ENCODE measurements at regions not wholly inside any gene's neighbourhood (a gene's known extent, or its start where the extent isn't known, plus 50 kb on each side); places are given as distances from the start of the nearest gene placed in this dataset.

DNA sequence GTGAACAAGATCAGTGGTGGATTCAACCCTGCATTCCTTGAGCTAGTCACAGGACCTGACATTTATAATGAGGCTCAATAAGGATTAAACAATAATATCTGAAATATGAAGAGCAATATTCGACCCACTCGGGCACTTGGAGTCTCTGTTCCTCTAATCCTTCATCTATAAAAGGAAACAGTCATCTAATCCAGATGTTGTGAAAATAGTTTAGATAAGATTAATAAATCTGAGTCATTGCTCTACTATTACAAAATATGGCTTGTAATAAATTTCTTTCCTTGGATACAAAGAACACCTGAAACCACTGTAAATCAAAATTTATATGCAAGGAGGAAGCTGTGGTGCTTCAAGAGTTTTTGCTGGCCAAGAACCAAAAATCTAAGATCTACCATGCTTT is 846.9 kb upstream of the ACVR2A start:
- TF ChIP-seq, protein P1, sequence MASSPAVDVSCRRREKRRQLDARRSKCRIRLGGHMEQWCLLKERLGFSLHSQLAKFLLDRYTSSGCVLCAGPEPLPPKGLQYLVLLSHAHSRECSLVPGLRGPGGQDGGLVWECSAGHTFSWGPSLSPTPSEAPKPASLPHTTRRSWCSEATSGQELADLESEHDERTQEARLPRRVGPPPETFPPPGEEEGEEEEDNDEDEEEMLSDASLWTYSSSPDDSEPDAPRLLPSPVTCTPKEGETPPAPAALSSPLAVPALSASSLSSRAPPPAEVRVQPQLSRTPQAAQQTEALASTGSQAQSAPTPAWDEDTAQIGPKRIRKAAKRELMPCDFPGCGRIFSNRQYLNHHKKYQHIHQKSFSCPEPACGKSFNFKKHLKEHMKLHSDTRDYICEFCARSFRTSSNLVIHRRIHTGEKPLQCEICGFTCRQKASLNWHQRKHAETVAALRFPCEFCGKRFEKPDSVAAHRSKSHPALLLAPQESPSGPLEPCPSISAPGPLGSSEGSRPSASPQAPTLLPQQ (tag by site-specific recombination; IDR thresholded peaks at IDR 0.05): no peak
- TF ChIP-seq, protein P2, sequence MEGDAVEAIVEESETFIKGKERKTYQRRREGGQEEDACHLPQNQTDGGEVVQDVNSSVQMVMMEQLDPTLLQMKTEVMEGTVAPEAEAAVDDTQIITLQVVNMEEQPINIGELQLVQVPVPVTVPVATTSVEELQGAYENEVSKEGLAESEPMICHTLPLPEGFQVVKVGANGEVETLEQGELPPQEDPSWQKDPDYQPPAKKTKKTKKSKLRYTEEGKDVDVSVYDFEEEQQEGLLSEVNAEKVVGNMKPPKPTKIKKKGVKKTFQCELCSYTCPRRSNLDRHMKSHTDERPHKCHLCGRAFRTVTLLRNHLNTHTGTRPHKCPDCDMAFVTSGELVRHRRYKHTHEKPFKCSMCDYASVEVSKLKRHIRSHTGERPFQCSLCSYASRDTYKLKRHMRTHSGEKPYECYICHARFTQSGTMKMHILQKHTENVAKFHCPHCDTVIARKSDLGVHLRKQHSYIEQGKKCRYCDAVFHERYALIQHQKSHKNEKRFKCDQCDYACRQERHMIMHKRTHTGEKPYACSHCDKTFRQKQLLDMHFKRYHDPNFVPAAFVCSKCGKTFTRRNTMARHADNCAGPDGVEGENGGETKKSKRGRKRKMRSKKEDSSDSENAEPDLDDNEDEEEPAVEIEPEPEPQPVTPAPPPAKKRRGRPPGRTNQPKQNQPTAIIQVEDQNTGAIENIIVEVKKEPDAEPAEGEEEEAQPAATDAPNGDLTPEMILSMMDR (tag by site-specific recombination; IDR thresholded peaks at IDR 0.05): no peak
- no peak for TF ChIP-seq ZNF777 (tag by site-specific recombination; IDR thresholded peaks at IDR 0.05; ENCODE audit: borderline replicate concordance)

Measured in HEK293 (cell line).